ENCODE measurements at regions not wholly inside any gene's neighbourhood (a gene's known extent, or its start where the extent isn't known, plus 50 kb on each side); places are given as distances from the start of the nearest gene placed in this dataset.
"Not testable (repeated sequence)": the region's sequence is repeated elsewhere in the genome, so short reads cannot be mapped to it uniquely, and the experiment has no call there.

DNA sequence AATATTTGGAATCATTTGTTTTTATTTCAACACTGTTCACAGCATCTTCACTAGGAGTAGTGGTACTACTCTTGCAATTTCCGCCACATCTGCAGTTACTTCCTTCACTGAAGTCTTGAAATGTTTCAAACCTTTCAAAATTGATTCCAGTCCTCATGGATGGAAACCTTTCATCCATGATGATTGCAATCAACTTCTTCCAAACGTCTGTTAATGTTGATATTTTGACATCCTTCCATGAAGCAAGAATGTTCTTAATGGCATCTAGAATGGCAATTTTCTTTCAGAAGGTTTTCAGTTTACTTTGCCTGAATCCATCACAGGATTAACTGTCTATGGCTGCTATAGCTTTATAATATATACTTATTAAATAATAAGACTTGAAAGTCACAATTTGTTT, 736.8 kb upstream of the CA10 start:
- no peaks in the 10 kb centered on the region for H3K9me3 ChIP-seq (ENCODE audit: insufficient read depth, low read depth)
- DNase-seq, result no peak
- no peaks in the 10 kb centered on the region for H3F3A ChIP-seq (ENCODE audit: insufficient read depth, low read depth)
- no peak for TF ChIP-seq EZH2 (IDR thresholded peaks at IDR 0.05; ENCODE audit: low read depth)
- TF ChIP-seq, protein P1, sequence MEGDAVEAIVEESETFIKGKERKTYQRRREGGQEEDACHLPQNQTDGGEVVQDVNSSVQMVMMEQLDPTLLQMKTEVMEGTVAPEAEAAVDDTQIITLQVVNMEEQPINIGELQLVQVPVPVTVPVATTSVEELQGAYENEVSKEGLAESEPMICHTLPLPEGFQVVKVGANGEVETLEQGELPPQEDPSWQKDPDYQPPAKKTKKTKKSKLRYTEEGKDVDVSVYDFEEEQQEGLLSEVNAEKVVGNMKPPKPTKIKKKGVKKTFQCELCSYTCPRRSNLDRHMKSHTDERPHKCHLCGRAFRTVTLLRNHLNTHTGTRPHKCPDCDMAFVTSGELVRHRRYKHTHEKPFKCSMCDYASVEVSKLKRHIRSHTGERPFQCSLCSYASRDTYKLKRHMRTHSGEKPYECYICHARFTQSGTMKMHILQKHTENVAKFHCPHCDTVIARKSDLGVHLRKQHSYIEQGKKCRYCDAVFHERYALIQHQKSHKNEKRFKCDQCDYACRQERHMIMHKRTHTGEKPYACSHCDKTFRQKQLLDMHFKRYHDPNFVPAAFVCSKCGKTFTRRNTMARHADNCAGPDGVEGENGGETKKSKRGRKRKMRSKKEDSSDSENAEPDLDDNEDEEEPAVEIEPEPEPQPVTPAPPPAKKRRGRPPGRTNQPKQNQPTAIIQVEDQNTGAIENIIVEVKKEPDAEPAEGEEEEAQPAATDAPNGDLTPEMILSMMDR (conservative IDR thresholded peaks at IDR 0.05), result no peak
- no peaks in the 10 kb centered on the region for H3K4me1 ChIP-seq (replicated peaks; ENCODE audit: insufficient read depth)
- ChIA-PET CTCF (no interaction called here), POLR2A (ENCODE audit: unreplicated experiment) (no interaction called here)
- no TSS peak for BruUV-seq (replicated peaks)
- no peaks in the 10 kb centered on the region for H3K79me2 ChIP-seq (ENCODE audit: low read depth)
- intact Hi-C loops (cut with micrococcal nuclease; ENCODE audit: unreplicated experiment), result no loop called here
- no peaks in the 10 kb centered on the region for H3K9me2 ChIP-seq (ENCODE audit: insufficient read depth)
- H4K20me1 ChIP-seq (ENCODE audit: insufficient read depth), result 0 out of 2 replicates have a peak, but pooled peaks cover 4% of the 10 kb centered on the region
- H2AFZ ChIP-seq, result no peak overlapping the region
- H3K27ac ChIP-seq, result no peak overlapping the region
- H3K27me3 ChIP-seq (ENCODE audit: insufficient read depth, low read depth), result no peaks in the 10 kb centered on the region
- H3K36me3 ChIP-seq (ENCODE audit: low read depth), result no peaks in the 10 kb centered on the region
- H3K4me2 ChIP-seq, result no peak overlapping the region
- no peak overlapping the region for H3K4me3 ChIP-seq

DNA sequence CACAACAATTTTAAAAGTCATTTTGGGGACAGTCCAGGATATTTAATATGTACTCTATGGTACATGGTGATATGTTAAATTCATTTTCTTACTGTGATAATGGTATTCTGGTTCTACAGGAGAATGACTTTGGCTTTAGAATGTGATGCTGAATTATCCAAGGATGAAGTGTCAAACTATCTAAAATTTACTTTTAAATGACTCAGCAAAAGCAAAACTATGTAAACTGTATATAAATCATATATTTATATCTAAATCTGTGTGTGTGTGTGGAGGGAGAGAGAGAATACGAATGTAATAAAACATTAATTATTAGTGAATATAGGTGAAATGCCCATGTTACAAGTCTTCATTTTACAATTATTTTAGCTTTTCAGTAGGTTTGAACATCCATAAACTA, 733.8 kb upstream of the CA10 start:
- CTCF ChIA-PET, result no interaction called here
- Histone ChIP-seq H3F3A (ENCODE audit: insufficient read depth, low read depth) (no peaks in the 10 kb centered on the region), H3K36me3 (ENCODE audit: low read depth) (no peaks in the 10 kb centered on the region), H3K9me2 (ENCODE audit: insufficient read depth) (no peaks in the 10 kb centered on the region), H3K79me2 (ENCODE audit: low read depth) (no peaks in the 10 kb centered on the region), H3K4me1 (replicated peaks; ENCODE audit: insufficient read depth) (no peaks in the 10 kb centered on the region), H3K9me3 (ENCODE audit: insufficient read depth, low read depth) (no peaks in the 10 kb centered on the region), H4K20me1 (ENCODE audit: insufficient read depth) (no peaks in the 10 kb centered on the region), H3K4me2 (no peak overlapping the region), H3K27ac (no peak overlapping the region), H3K27me3 (ENCODE audit: insufficient read depth, low read depth) (no peaks in the 10 kb centered on the region), H2AFZ (no peak overlapping the region), H3K4me3 (no peak overlapping the region)
- intact Hi-C loops (cut with micrococcal nuclease; ENCODE audit: unreplicated experiment), result no loop called here
- DNase-seq, result no peak
- TF ChIP-seq EZH2 (IDR thresholded peaks at IDR 0.05; ENCODE audit: low read depth), result no peak
- TF ChIP-seq, protein P1 (conservative IDR thresholded peaks at IDR 0.05), result no peak
- no TSS peak for BruUV-seq (replicated peaks)
- POLR2A ChIA-PET (ENCODE audit: unreplicated experiment), result no interaction called here

DNA sequence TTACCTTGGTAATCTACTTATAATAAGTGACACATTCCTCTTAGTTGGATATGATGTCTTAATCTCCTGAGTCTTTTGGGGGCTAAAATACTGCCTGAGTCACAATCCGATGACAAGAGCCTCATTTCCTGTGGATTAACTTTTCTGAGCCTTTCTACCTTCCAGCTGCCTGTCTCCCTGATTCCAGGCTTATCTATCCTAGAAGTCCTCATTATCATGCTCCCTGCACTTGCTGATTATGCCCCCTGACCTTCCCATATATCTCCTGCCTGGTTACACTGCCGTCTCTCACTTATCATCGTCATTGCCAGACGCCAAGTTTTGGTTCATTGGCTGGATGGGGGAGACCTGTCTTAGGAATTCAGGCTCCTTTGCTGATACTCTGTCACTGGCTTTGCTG, 727.4 kb upstream of the CA10 start:
- ChIA-PET CTCF (no interaction called here), POLR2A (ENCODE audit: unreplicated experiment) (no interaction called here)
- DNase-seq, result no peak
- Histone ChIP-seq H3K36me3 (ENCODE audit: low read depth) (no peaks in the 10 kb centered on the region), H3K79me2 (ENCODE audit: low read depth) (no peaks in the 10 kb centered on the region), H3K27ac (no peak overlapping the region), H3K4me1 (replicated peaks; ENCODE audit: insufficient read depth) (no peaks in the 10 kb centered on the region), H3F3A (ENCODE audit: insufficient read depth, low read depth) (no peaks in the 10 kb centered on the region), H2AFZ (0 out of 2 replicates have a peak overlapping the region, but pooled peaks have one; percentile 26), H3K9me3 (ENCODE audit: insufficient read depth, low read depth) (no peaks in the 10 kb centered on the region), H3K9me2 (ENCODE audit: insufficient read depth) (no peaks in the 10 kb centered on the region; the same call in 1 of the 2 replicates), H4K20me1 (ENCODE audit: insufficient read depth) (no peaks in the 10 kb centered on the region), H3K27me3 (ENCODE audit: insufficient read depth, low read depth) (peaks cover 13% of the 10 kb centered on the region), H3K4me2 (no peak overlapping the region), H3K4me3 (no peak overlapping the region)
- intact Hi-C loops (cut with micrococcal nuclease; ENCODE audit: unreplicated experiment), result no loop called here
- BruUV-seq (replicated peaks), result no TSS peak
- TF ChIP-seq EZH2 (IDR thresholded peaks at IDR 0.05; ENCODE audit: low read depth), result no peak
- TF ChIP-seq, protein P1 (conservative IDR thresholded peaks at IDR 0.05), result no peak

DNA sequence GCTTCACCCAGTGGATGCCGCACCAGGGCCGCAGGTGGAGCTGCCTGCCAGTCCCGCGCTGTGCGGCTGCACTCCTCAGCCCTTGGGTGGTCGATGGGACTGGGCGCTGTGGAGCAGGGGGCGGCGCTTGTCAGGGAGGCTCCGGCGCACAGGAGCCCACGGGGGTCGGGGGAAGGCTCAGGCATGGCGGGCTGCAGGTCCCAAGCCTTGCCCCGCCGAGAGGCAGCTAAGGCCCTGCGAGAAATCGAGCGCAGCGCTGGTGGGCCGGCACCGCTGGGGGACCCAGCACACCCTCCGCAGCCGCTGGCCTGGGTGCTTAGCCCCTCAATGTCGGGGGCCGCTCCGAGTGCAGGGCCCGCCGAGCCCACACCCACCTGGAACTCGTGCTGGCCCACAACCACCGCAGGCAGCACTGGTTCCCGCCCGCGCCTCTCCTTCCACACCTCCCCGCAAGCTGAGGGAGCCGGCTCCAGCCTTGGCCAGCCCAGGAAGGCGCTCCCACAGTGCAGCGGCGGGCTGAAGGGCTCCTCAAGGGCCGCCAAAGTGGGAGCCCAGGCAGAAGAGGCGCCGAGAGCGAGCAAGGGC, 725.5 kb upstream of the CA10 start:
- BruUV-seq (replicated peaks), result not testable (repeated sequence)

DNA sequence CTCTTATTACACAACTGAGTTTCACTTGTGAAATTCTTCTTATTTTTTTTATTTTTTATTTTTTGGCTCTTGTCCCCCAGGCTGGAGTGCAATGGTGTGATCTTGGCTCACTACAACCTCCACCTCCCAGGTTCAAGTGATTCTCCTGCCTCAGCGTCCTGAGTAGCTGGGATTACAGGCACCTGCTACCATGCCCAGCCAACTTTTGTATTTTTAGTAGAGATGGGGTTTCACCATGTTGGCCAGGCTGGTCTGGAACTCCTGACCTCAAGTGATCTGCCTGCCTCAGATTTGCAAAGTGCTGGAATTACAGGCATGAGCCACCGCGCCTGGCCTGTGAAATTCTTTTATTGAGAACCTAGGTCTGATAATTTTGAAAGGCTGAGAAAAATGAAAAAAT, 688.3 kb upstream of the CA10 start:
- POLR2A ChIA-PET (ENCODE audit: unreplicated experiment); CTCF ChIA-PET; BruUV-seq (replicated peaks): not testable (repeated sequence)

More for the DNA sequence above, 725.5 kb upstream of the CA10 start:
- H3K36me3 ChIP-seq (ENCODE audit: low read depth); H3F3A ChIP-seq (ENCODE audit: insufficient read depth, low read depth); CTCF ChIA-PET; intact Hi-C loops (cut with micrococcal nuclease; ENCODE audit: unreplicated experiment); DNase-seq; H3K27ac ChIP-seq; H3K4me2 ChIP-seq; H3K9me2 ChIP-seq (ENCODE audit: insufficient read depth); H3K4me1 ChIP-seq (replicated peaks; ENCODE audit: insufficient read depth); H4K20me1 ChIP-seq (ENCODE audit: insufficient read depth); H3K79me2 ChIP-seq (ENCODE audit: low read depth); POLR2A ChIA-PET (ENCODE audit: unreplicated experiment); H3K4me3 ChIP-seq; H2AFZ ChIP-seq; H3K9me3 ChIP-seq (ENCODE audit: insufficient read depth, low read depth): not testable (repeated sequence)
- peaks cover 13% of the 10 kb centered on the region for H3K27me3 ChIP-seq (ENCODE audit: insufficient read depth, low read depth)

More for the DNA sequence above, 688.3 kb upstream of the CA10 start:
- H3K4me1 ChIP-seq (replicated peaks; ENCODE audit: insufficient read depth); intact Hi-C loops (cut with micrococcal nuclease; ENCODE audit: unreplicated experiment); H2AFZ ChIP-seq; H3K9me2 ChIP-seq (ENCODE audit: insufficient read depth); H3K36me3 ChIP-seq (ENCODE audit: low read depth); H3K4me3 ChIP-seq; H3K79me2 ChIP-seq (ENCODE audit: low read depth); H3K4me2 ChIP-seq; H3K27ac ChIP-seq; DNase-seq; H3K27me3 ChIP-seq (ENCODE audit: insufficient read depth, low read depth); H3K9me3 ChIP-seq (ENCODE audit: insufficient read depth, low read depth); H3F3A ChIP-seq (ENCODE audit: insufficient read depth, low read depth); H4K20me1 ChIP-seq (ENCODE audit: insufficient read depth): not testable (repeated sequence)
